ENCODE measurements at regions not wholly inside any gene's neighbourhood (a gene's known extent, or its start where the extent isn't known, plus 50 kb on each side); places are given as distances from the start of the nearest gene placed in this dataset.

DNA sequence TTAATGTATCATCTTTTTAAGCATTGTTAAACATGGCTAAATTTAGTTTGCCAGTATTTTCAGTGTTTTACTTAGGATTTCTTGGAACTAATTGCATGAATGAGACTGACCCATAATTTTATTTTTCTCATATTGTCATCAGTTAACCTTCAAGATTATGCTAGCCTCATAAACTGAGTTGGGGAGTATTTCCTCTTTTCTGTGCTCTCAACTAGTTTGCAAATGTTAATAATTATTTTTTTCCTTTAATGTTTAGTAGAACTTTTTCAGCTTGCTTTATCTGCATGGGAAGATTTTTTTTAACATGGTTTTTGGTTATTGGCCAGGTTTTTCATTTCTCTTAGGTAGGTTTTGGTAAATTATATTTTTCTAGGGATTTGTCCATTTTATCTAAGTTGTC lies 235.4 kb upstream of the SESN3 start:
- H3K27ac Mint-ChIP-seq, result no peak overlapping the region

DNA sequence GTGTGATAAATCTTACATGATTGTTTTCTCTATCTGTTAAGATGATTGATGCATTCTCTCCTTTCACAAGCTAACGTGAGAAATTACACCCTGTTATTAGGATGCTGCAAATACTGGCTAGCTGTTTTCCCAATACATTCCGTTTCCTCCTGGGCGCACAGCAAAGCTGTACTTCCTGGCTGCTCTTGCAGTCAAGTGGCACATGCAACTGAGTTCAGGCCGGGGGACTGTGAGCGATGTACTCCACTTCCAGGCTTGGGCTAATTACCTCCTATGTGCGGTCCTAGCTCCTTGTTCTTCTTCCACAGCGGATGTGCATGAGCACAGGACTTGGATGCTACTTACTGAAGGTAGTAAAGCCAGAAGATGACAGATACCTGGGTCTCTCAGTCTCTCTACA lies 234.9 kb upstream of the SESN3 start:
- H3K27ac Mint-ChIP-seq, result no peak overlapping the region

More for the DNA sequence above, 235.4 kb upstream of the SESN3 start:
- peaks cover 7% of the 10 kb centered on the region for H3K9me3 Mint-ChIP-seq
- H3K4me1 Mint-ChIP-seq (ENCODE audit: low read depth), result peaks cover 8% of the 10 kb centered on the region
- no peaks in the 10 kb centered on the region for H3K27me3 Mint-ChIP-seq
- H3K4me3 Mint-ChIP-seq, result no peak overlapping the region
- no peaks in the 10 kb centered on the region for H3K36me3 Mint-ChIP-seq (ENCODE audit: low read depth)

DNA sequence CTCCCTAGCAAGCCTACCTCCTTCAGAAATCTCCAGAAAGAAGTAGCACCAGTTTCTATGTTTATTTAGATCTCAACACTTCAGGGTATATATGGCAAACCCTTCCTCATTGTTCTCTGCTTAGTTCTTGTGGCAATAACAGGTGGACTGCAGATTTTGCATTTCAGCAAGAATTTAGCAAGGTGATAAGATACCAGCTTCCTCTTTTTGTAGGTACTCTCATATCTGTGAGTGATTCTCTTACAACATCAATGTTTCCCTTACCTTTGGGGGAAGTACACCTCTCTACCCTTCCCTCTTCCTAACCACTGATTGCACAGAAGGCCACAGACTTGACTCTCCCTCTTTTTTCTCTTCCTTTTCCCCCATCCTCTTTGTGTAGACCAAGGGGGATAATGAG lies 230.9 kb upstream of the SESN3 start:
- Mint-ChIP-seq H3K4me1 (ENCODE audit: low read depth) (peaks cover 8% of the 10 kb centered on the region), H3K9me3 (peaks cover 12% of the 10 kb centered on the region), H3K36me3 (ENCODE audit: low read depth) (no peaks in the 10 kb centered on the region), H3K4me3 (no peak overlapping the region), H3K27me3 (no peaks in the 10 kb centered on the region), H3K27ac (no peak overlapping the region)

More for the DNA sequence above, 234.9 kb upstream of the SESN3 start:
- Mint-ChIP-seq H3K4me3 (no peak overlapping the region), H3K36me3 (ENCODE audit: low read depth) (no peaks in the 10 kb centered on the region), H3K9me3 (peaks cover 12% of the 10 kb centered on the region), H3K27me3 (no peaks in the 10 kb centered on the region), H3K4me1 (ENCODE audit: low read depth) (peaks cover 8% of the 10 kb centered on the region)

DNA sequence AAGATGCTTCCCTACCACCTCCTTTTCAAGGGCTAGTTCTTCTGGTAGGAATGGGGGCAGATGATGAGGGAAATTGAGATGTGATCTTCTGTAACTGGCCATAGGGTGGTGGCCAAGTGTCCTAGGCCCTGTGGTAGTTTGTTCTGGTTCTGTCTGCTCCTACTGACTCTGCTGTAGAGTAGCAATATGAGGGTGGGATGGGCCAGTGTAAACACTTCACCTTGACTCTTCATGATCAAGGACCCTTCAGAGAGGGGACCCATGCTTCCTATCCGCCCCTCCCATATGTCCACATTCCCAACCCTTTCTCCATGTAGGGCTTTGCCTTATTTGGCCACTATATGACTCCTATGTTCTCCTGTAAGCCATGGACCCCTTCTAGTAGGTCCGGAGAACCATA lies 230.3 kb upstream of the SESN3 start:
- Mint-ChIP-seq H3K4me3 (no peak overlapping the region), H3K36me3 (ENCODE audit: low read depth) (no peaks in the 10 kb centered on the region), H3K4me1 (ENCODE audit: low read depth) (peaks cover 8% of the 10 kb centered on the region), H3K27ac (no peak overlapping the region), H3K9me3 (peaks cover 12% of the 10 kb centered on the region), H3K27me3 (no peaks in the 10 kb centered on the region)

DNA sequence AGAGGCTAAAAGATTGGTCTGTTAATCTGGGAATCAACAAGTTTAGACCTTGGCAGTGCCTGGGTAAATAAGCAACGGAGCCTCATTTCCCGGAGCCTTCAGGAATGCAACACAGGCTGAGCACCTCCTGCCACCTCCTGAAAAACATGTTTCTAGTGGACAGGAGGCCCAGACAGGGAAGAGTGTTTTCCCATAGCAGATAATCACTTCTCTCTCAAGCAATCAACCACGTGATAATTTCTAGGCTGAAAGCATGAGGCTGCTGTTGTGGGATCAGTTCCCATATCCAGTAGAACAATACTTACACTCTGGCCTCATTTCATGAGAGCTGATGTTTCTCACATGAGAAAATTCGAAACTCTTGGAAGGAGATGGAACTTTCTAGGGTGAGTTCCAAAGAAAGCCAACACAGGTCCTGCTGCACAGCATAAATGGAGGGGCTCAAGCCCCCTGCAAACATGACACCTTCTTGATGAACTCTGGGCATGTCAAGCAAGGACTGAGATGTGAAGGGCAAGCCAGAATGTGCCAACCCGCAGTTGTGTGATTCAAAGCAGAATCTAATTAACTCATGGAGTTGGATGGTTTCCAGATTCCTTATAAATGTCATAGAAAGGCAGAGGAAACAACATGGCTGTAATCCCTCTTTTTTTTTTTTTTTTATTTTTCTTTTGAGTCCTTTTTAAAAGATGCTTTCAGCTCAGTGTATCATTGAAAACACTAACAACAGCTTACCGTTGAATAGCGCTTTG lies 228.5 kb upstream of the SESN3 start:
- Mint-ChIP-seq H3K4me3 (no peak overlapping the region), H3K36me3 (ENCODE audit: low read depth) (no peaks in the 10 kb centered on the region), H3K4me1 (ENCODE audit: low read depth) (peaks cover 8% of the 10 kb centered on the region), H3K27ac (no peak overlapping the region), H3K27me3 (no peaks in the 10 kb centered on the region), H3K9me3 (peaks cover 12% of the 10 kb centered on the region)

DNA sequence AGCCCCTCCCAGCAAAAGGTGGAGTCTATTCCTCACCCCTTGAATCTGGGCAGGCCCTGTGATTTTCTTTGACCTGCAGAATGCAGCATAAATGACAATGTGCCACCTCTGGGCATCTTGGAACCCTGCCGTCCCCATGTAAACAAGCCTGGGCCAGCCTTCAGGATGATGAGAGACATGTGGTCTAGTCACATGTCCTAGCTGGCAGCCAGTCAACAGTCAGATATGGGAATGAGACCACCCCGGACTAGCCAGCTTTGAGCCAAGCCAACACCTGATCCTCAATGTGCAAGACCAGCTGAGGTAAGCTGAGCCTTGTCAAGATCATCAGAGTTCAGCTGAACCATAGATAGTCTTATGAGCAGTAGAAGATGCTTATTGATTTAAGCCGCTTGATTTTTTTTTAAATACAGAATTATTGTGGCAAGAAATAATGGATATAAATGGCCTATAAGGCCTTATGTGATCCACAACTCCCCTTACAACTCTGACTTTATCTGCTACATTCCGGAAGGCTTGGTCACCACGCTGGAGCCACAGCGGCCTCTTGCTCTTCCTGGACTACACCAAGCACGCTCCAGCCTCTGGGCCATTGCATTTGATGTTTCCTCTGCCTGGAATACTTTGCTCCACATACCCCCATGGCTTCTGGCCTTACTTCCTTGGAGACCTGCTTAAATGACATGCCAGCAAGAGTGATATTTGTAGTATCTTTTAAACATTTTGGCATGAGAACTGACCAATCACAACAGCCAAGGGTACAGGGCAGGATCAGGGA lies 225.9 kb upstream of the SESN3 start:
- Mint-ChIP-seq H3K9me3 (peaks cover 9% of the 10 kb centered on the region), H3K4me3 (no peak overlapping the region), H3K27me3 (no peaks in the 10 kb centered on the region), H3K27ac (no peak overlapping the region), H3K36me3 (ENCODE audit: low read depth) (no peaks in the 10 kb centered on the region), H3K4me1 (ENCODE audit: low read depth) (peaks cover 5% of the 10 kb centered on the region)

DNA sequence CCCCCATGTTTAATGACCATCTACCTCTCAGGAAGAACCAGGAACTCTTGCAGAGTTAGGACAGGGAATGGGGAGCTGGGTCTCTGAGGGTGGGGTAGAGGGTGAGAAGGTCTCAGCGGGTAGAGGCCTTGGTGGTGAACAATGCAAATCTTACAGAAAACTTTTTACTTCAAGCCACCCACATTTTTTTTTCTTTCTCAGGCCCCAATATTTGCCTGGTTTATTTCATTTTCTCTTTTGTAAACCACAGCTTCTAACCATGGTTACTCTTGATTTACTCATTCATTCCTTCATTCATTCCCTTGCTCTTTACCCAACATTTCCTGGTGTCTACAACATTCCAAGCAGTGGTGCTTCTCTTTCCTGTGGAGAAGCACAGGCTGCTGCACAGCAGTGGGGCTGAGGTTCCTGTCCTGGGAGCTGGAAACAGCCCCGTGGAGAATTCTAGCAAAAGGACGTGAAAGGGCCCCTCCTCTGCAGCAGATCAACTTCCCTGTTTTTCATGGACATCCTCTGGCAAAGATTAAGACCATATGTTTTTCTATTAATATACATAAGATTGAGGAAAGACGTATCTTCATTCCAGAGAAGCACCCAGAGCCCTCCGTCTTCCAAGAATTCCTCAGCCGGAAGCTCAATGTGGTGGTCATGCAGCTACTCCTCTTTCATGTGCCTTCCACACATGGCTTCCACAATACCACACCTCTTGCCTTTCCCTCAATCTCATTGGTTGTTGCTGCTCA lies 224.4 kb upstream of the SESN3 start:
- Mint-ChIP-seq H3K4me1 (ENCODE audit: low read depth) (no peaks in the 10 kb centered on the region), H3K9me3 (no peaks in the 10 kb centered on the region), H3K4me3 (no peak overlapping the region), H3K27ac (no peak overlapping the region), H3K27me3 (no peaks in the 10 kb centered on the region), H3K36me3 (ENCODE audit: low read depth) (no peaks in the 10 kb centered on the region)

DNA sequence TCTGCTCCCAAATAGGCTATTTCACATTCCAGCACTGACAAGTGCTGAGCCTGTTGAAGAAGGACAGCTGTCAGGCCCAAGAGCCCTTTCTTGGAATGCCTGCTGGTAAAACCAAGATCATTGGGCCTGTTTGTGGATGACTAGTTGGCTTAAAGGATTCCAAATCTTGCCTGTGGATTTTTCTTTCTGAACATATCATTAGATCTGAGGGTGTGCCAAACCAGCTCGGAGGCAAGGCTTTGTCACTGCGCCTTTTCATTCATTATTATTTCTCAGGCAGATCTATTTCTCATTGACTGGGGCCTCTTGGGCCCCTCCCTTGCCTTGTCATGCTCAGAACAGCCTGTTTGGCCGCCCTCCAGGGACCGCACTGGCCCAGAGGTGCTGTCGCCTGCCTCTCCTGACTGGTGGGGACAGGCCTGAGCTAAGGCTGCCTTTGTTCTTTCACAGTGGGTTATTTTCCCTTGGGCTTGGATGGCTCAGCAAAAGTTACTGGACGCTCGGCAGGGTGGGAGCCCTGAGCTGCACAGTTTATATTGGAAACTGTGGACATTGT lies 222.7 kb upstream of the SESN3 start:
- no peaks in the 10 kb centered on the region for H3K27me3 Mint-ChIP-seq
- no peak overlapping the region for H3K4me3 Mint-ChIP-seq
- no peak overlapping the region for H3K27ac Mint-ChIP-seq
- H3K9me3 Mint-ChIP-seq, result no peaks in the 10 kb centered on the region
- no peaks in the 10 kb centered on the region for H3K4me1 Mint-ChIP-seq (ENCODE audit: low read depth)
- no peaks in the 10 kb centered on the region for H3K36me3 Mint-ChIP-seq (ENCODE audit: low read depth)

DNA sequence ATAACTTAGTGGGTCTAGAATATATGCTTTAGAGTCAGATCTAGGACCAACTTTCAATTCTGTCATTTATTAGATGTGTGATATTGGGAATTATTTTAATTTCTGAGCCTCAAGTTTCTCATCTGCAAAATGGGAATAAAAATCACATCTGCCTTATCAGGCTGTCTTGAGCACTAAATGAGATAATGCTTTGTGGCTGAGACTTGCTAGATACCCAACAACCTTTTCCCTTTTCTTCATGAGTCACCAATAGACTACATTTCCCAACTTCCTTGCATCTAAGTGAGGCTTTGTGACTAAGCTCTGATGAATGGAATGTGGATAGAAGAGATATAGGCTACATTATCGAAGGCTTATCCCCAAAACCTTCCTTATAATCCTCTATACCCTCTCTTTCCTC lies 220.7 kb upstream of the SESN3 start:
- Mint-ChIP-seq H3K4me3 (no peak overlapping the region), H3K9me3 (no peaks in the 10 kb centered on the region), H3K27ac (no peak overlapping the region), H3K4me1 (ENCODE audit: low read depth) (no peaks in the 10 kb centered on the region), H3K27me3 (no peaks in the 10 kb centered on the region), H3K36me3 (ENCODE audit: low read depth) (no peaks in the 10 kb centered on the region)

DNA sequence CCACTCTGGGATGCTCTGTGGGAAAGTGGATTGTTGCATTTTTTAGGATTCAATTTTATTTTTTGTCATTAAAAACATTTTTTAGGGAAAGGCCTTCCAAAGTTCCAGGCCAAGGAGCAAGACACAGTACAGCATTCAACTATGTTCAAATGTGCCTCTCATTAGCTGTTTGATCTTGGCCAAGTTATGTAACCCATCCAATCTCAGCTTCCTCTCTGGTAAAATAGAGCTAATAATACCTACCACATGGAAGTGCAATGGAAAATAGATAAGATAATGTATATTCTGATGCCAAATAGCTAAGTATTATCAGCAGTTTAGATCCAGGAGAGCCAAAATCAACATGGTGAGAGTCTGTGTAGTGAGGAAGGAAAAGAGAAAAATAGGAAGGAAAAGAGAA lies 220.3 kb upstream of the SESN3 start:
- H3K9me3 Mint-ChIP-seq, result no peaks in the 10 kb centered on the region
- H3K4me1 Mint-ChIP-seq (ENCODE audit: low read depth), result no peaks in the 10 kb centered on the region
- no peaks in the 10 kb centered on the region for H3K36me3 Mint-ChIP-seq (ENCODE audit: low read depth)
- H3K4me3 Mint-ChIP-seq, result no peak overlapping the region
- no peak overlapping the region for H3K27ac Mint-ChIP-seq
- no peaks in the 10 kb centered on the region for H3K27me3 Mint-ChIP-seq

DNA sequence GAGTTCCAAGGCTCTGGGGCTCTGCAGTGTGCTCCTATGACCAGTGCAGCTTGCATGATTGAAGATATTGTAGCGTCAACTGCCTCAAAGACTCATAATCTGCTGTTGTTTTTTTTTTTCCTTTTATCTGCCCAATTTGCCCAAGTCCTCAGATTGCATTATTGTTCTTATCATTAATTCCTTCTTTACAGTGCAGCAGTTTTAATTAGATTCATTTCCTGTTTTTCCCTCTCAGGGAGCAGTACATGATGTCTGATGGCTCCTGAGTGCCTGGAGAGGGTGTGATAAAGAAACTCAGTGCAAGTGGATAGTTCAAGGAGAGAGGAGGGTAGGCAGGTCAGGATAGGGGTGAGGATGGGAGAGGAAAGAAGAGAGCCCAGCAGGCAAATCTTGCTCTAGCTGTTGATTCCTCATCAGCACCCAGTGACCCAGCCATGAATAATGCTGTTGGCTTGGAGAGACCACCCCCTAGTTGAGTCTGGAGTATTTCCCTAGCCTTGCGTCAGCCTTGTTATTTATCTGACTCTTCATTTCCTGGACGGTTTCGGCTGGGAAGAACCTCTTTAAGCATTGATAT lies 219.6 kb upstream of the SESN3 start:
- Mint-ChIP-seq H3K4me3 (no peak overlapping the region), H3K4me1 (ENCODE audit: low read depth) (no peaks in the 10 kb centered on the region), H3K9me3 (no peaks in the 10 kb centered on the region), H3K36me3 (ENCODE audit: low read depth) (no peaks in the 10 kb centered on the region), H3K27me3 (no peaks in the 10 kb centered on the region), H3K27ac (no peak overlapping the region)

DNA sequence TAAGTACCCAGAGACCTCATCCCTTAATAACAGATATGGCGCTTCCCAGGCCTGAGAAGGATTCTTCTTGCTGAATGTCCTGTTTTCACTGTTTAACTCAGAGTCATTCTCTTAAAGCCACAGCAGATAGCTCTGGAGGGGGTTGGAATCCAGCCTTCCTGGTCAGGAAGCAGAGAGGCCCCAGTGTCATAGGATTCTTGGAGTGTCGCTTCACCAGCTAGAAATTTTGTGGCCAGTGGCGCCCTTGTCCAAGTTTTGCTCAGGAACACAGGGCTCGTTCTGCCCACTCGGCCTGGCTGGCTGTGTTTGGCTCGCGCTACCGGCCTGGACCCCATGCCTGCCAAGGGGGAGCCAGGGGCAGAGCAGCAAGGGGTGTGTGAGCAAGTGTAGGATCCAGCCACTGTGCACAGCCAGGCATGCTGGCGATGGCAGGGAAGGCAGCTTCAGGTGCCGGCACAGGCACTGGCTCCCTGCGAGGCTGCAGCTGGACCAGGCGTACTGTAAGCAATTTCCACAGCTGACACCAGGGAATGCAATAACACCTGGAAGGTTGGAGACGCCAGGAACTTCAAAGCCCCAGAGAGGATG lies 214.8 kb upstream of the SESN3 start:
- H3K9me3 Mint-ChIP-seq, result no peaks in the 10 kb centered on the region
- H3K36me3 Mint-ChIP-seq (ENCODE audit: low read depth), result no peaks in the 10 kb centered on the region
- H3K27ac Mint-ChIP-seq, result no peak overlapping the region
- no peaks in the 10 kb centered on the region for H3K27me3 Mint-ChIP-seq
- peaks cover 14% of the 10 kb centered on the region for H3K4me1 Mint-ChIP-seq (ENCODE audit: low read depth)
- H3K4me3 Mint-ChIP-seq, result no peak overlapping the region

DNA sequence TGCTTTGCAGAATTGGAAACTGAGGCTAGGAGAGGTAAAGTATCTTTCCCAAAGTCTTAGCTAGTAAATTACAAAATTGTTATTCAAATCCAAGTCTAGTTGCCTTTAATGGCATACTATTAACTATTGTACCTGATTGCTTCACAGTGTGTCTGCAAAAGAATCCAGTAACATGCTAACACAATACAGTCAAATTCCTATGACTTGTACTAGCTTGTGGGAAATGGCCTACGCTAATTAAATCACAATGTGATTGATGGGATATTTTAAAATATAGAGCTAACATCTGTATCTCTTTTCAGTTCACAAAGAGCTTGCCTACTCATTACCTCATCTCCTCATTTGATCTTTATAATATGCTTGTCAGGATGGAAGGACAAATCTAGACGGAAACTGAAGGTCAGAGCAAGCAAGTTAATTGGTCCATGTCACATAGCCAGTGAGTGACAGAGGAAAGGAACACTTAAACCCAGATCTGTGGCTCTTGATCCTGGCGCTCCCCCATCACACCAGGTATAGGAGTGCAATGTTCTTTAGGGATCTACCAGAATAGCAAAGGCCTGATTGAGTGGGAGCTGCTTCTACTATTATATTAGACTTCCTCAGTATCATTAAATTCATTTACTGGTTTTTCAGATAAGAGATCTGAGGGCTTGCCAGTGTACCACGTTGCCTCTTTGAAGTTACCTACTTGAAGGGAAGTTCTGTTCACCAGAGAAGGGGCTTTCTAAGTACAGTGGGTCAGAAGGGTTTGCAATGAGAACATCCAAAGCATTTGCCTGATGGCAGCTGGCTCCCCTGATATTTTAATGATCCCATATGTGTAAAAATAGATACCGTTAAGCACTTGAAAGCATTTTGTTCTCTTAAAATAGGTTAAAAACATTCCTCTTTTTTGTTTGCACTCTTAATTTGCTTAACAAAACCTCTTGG lies 213.6 kb upstream of the SESN3 start:
- no peak overlapping the region for H3K27ac Mint-ChIP-seq
- H3K4me3 Mint-ChIP-seq, result no peak overlapping the region
- H3K9me3 Mint-ChIP-seq, result no peaks in the 10 kb centered on the region
- H3K4me1 Mint-ChIP-seq (ENCODE audit: low read depth), result peaks cover 14% of the 10 kb centered on the region
- no peaks in the 10 kb centered on the region for H3K36me3 Mint-ChIP-seq (ENCODE audit: low read depth)
- H3K27me3 Mint-ChIP-seq, result no peaks in the 10 kb centered on the region

Data from stimulated activated naive CD8-positive, alpha-beta T cell treated with anti-CD3 and anti-CD28 coated beads, Interleukin-15, Interleukin-2, amounts not matched to agents 100 ng/mL and 50 ng/mL, for 24 hours (primary cell).